ENCODE measurements at regions not wholly inside any gene's neighbourhood (a gene's known extent, or its start where the extent isn't known, plus 50 kb on each side); places are given as distances from the start of the nearest gene placed in this dataset.
A peak's percentile ranks its signal among the peaks of the same experiment; 100 is the strongest.

- DNase-seq (ENCODE audit: low read depth) = peak; percentile 35
These were observed 790.9 kb downstream of the TFAP2A start for GRCh38 chr6:9623985-9624384.

- DNase-seq (ENCODE audit: low read depth) = no peak
These were observed 791.5 kb downstream of the TFAP2A start for GRCh38 chr6:9623228-9623832.

GRCh38 chr6:9621276-9621675 lies 793.6 kb downstream of the TFAP2A start:
- DNase-seq (ENCODE audit: low read depth) = no peak

GRCh38 chr6:9620687-9621086 lies 794.2 kb downstream of the TFAP2A start:
- no peak for DNase-seq (ENCODE audit: low read depth)

- DNase-seq (ENCODE audit: low read depth) = no peak
These were observed 794.6 kb downstream of the TFAP2A start for GRCh38 chr6:9620263-9620662.

GRCh38 chr6:9614778-9615177 lies 800.1 kb downstream of the TFAP2A start:
- DNase-seq (ENCODE audit: low read depth) = no peak

- DNase-seq (ENCODE audit: low read depth) = no peak
These were observed 802.4 kb downstream of the TFAP2A start for GRCh38 chr6:9612489-9612888.

- DNase-seq (ENCODE audit: low read depth) = no peak
These were observed 804.1 kb downstream of the TFAP2A start for GRCh38 chr6:9610620-9611415.

GRCh38 chr6:9606435-9607134 lies 808.3 kb downstream of the TFAP2A start:
- no peak for DNase-seq (ENCODE audit: low read depth)

- DNase-seq (ENCODE audit: low read depth) = no peak
These were observed 820.1 kb downstream of the TFAP2A start for GRCh38 chr6:9594746-9595145.

- DNase-seq (ENCODE audit: low read depth) = no peak
These were observed 821.3 kb downstream of the TFAP2A start for GRCh38 chr6:9593554-9593953.

- DNase-seq (ENCODE audit: low read depth) = no peak
These were observed 831.0 kb downstream of the TFAP2A start for GRCh38 chr6:9583753-9584352.

- peak; percentile 1 for DNase-seq (ENCODE audit: low read depth)
These were observed 833.7 kb downstream of the TFAP2A start for GRCh38 chr6:9581155-9581554.

- no peak for DNase-seq (ENCODE audit: low read depth)
These were observed 838.4 kb downstream of the TFAP2A start for GRCh38 chr6:9576521-9576920.

GRCh38 chr6:9566096-9566495 lies 848.8 kb downstream of the TFAP2A start:
- no peak for DNase-seq (ENCODE audit: low read depth)

GRCh38 chr6:9564021-9564420 lies 850.9 kb downstream of the TFAP2A start:
- no peak for DNase-seq (ENCODE audit: low read depth)

- DNase-seq (ENCODE audit: low read depth) = no peak
These were observed 851.3 kb downstream of the TFAP2A start for GRCh38 chr6:9563568-9563967.

- DNase-seq (ENCODE audit: low read depth) = no peak
These were observed 860.1 kb downstream of the TFAP2A start for GRCh38 chr6:9554806-9555205.

GRCh38 chr6:9554323-9554722 lies 860.6 kb downstream of the TFAP2A start:
- no peak for DNase-seq (ENCODE audit: low read depth)

- DNase-seq (ENCODE audit: low read depth) = no peak
These were observed 861.9 kb downstream of the TFAP2A start for GRCh38 chr6:9553002-9553401.

- no peak for DNase-seq (ENCODE audit: low read depth)
These were observed 871.2 kb downstream of the TFAP2A start for GRCh38 chr6:9543649-9544048.

GRCh38 chr6:9540534-9541126 lies 874.2 kb downstream of the TFAP2A start:
- peak; percentile 62 for DNase-seq (ENCODE audit: low read depth)
